ENCODE measurements at regions not wholly inside any gene's neighbourhood (a gene's known extent, or its start where the extent isn't known, plus 50 kb on each side); places are given as distances from the start of the nearest gene placed in this dataset.

GRCh38 chr9:109568568-109569210 lies 70.6 kb upstream of the PTPN3 start:
- TF ChIP-seq CTCF (IDR thresholded peaks at IDR 0.05) (no peak), POLR2A (IDR thresholded peaks at IDR 0.05) (no peak)
- peaks cover 0 to 22% (median 0%) of the 10 kb centered on the region in 4 donors for H3K27me3 ChIP-seq
- no peaks in the 10 kb centered on the region for H3K36me3 ChIP-seq
- no peak overlapping the region for H3K27ac ChIP-seq
- H3K4me1 ChIP-seq: no peaks in the 10 kb centered on the region
- no peaks in the 10 kb centered on the region for H3K9me3 ChIP-seq
- no peak overlapping the region for H3K4me3 ChIP-seq
- 100% methylated on average over 1 of the region's 2 CpGs; no CpG with 5 or more reads in 1 of the 2 donors for WGBS, 2 donors
- no peak for DNase-seq
- intact Hi-C loops (cut with DNase I): no loop called here

GRCh38 chr9:109574061-109574882 lies 76.2 kb upstream of the PTPN3 start:
- Histone ChIP-seq H3K36me3 (no peaks in the 10 kb centered on the region), H3K9me3 (no peaks in the 10 kb centered on the region), H3K4me3 (no peak overlapping the region), H3K27me3 (no peaks in the 10 kb centered on the region), H3K4me1 (peaks cover 0 to 8% (median 0%) of the 10 kb centered on the region in 3 donors), H3K27ac (no peak overlapping the region)
- intact Hi-C loops (cut with DNase I): loop anchor here (10.0 kb wide), 1 partner anchor 241 kb away; no protein-coding TSS in a partner anchor
- no peak for DNase-seq
- TF ChIP-seq CTCF (IDR thresholded peaks at IDR 0.05) (peak; percentile 12 to 78 (median 58)), POLR2A (IDR thresholded peaks at IDR 0.05) (no peak)
- WGBS, 2 donors: 0 to 2% methylated on average over 2 of the region's 2 CpGs

- no peak for TF ChIP-seq POLR2A (IDR thresholded peaks at IDR 0.05)
- no peak for TF ChIP-seq CTCF (IDR thresholded peaks at IDR 0.05)
- H3K27me3 ChIP-seq: no peaks in the 10 kb centered on the region
- WGBS, 2 donors: 45 to 55% methylated on average over 3 of the region's 3 CpGs
- peaks cover 0 to 8% (median 0%) of the 10 kb centered on the region in 3 donors for H3K4me1 ChIP-seq
- H3K9me3 ChIP-seq: no peaks in the 10 kb centered on the region
- H3K36me3 ChIP-seq: no peaks in the 10 kb centered on the region
- DNase-seq: no peak
- H3K4me3 ChIP-seq: no peak overlapping the region
- no peak overlapping the region for H3K27ac ChIP-seq
- intact Hi-C loops (cut with DNase I): loop anchor here (10.0 kb wide), 1 partner anchor 238 kb away; no protein-coding TSS in a partner anchor
Observed at GRCh38 chr9:109576762-109577161, 78.7 kb upstream of the PTPN3 start.

- intact Hi-C loops (cut with DNase I): loop anchor here (10.0 kb wide), 1 partner anchor 235 kb away; no protein-coding TSS in a partner anchor
Observed at GRCh38 chr9:109579191-109579948, 81.3 kb upstream of the PTPN3 start.

More at GRCh38 chr9:109579191-109579948, 81.3 kb upstream of the PTPN3 start:
- no peak for DNase-seq
- Histone ChIP-seq H3K36me3 (no peaks in the 10 kb centered on the region), H3K4me3 (no peak overlapping the region), H3K9me3 (no peaks in the 10 kb centered on the region), H3K4me1 (peaks cover 0 to 8% (median 0%) of the 10 kb centered on the region in 3 donors), H3K27me3 (no peaks in the 10 kb centered on the region), H3K27ac (no peak overlapping the region)
- TF ChIP-seq POLR2A (IDR thresholded peaks at IDR 0.05) (no peak), CTCF (IDR thresholded peaks at IDR 0.05) (no peak)
- WGBS, 2 donors: 84 to 87% methylated on average over 6 of the region's 6 CpGs

Measured in esophagus squamous epithelium (tissue), 5 donors.